ENCODE measurements at regions not wholly inside any gene's neighbourhood (a gene's known extent, or its start where the extent isn't known, plus 50 kb on each side); places are given as distances from the start of the nearest gene placed in this dataset.

DNA sequence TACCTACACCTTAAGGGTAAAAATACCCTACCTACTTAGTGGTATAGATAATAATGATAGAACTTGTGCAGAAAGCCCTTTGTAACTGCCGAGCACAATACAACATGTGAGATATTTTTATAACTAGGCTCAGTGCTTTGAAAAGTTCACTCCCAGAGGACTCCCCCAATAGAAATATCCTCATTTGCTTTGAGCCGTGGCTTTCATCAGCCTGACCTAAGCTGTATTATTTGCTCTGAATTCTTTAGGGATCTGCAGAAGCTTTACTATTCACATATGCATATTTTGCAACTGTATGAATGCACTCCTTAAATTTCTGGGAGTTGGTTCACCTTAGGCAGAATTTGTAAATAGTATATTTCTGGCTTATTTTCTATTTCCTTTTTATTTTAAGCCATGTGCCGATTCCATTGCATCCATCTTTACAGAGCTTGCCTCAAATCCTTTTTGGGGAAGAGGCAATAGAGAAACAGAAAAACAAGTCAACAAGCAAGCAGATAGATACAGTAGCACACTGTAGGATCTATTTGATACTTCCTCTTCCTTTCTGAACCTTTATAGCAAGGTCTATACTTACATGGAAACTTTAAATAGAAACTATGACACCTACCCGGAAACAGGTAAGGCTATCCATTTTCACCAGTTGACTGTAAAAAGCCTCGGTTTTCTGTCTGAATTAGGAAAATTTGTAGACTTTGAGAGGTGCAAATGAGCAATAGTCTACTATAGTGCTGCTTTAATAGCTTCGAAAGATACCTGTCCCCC, 242.5 kb upstream of the VCX3A start:
- TF ChIP-seq, protein P1, sequence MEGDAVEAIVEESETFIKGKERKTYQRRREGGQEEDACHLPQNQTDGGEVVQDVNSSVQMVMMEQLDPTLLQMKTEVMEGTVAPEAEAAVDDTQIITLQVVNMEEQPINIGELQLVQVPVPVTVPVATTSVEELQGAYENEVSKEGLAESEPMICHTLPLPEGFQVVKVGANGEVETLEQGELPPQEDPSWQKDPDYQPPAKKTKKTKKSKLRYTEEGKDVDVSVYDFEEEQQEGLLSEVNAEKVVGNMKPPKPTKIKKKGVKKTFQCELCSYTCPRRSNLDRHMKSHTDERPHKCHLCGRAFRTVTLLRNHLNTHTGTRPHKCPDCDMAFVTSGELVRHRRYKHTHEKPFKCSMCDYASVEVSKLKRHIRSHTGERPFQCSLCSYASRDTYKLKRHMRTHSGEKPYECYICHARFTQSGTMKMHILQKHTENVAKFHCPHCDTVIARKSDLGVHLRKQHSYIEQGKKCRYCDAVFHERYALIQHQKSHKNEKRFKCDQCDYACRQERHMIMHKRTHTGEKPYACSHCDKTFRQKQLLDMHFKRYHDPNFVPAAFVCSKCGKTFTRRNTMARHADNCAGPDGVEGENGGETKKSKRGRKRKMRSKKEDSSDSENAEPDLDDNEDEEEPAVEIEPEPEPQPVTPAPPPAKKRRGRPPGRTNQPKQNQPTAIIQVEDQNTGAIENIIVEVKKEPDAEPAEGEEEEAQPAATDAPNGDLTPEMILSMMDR (IDR thresholded peaks at IDR 0.05; ENCODE audit: poor library complexity): no peak
- no peak for TF ChIP-seq EZH2 (IDR thresholded peaks at IDR 0.05; ENCODE audit: borderline replicate concordance)
- TF ChIP-seq EZH2phosphoT487 (IDR thresholded peaks at IDR 0.05; ENCODE audit: low read depth, severe bottlenecking, unreplicated experiment): no peak

Data from hepatocyte (in vitro differentiated cells).